Stimulated activated CD4-positive, alpha-beta T cell treated with anti-CD3 and anti-CD28 coated beads, Interleukin-4, amount 100 ng/mL, for 24 hours (primary cell): ENCODE measurements at regions not wholly inside any gene's neighbourhood (a gene's known extent, or its start where the extent isn't known, plus 50 kb on each side); places are given as distances from the start of the nearest gene placed in this dataset.

Source experiments
- DNase-seq: peaks from one replicate; pipeline ENCODE4 v3.0.0-alpha.2; 2020

DNA sequence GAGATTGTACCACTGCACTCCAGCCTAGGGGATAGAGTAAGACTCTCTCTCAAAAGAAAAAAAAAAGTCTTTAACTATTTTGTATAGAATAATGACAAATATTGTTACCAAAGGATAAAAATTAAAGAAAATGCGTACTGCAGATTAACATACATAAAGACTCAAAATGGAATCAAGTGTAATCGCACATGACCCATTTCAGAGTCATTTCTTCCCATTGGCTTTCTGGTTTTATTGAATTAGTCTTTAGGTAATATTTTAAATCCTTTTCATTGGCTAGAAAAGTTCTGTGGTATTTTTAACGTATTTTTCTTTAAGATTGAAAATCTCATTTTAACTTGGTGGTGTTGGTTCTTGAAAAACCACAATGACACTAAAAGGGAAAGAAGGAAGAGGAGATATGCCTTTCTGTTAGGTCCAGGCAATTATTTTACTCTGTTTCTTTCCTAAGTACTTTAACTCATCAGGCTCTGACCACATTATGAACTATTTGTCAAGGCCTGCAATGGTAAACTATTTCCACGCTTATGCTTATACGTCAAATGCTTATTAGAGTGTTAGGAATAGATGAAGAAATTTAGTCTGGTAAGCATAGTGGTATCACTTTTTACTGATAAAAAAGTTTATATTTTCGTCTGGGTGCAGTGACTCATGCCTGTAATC is 52.3 kb downstream of the PLEKHG1 start:
- DNase-seq: no peak

DNA sequence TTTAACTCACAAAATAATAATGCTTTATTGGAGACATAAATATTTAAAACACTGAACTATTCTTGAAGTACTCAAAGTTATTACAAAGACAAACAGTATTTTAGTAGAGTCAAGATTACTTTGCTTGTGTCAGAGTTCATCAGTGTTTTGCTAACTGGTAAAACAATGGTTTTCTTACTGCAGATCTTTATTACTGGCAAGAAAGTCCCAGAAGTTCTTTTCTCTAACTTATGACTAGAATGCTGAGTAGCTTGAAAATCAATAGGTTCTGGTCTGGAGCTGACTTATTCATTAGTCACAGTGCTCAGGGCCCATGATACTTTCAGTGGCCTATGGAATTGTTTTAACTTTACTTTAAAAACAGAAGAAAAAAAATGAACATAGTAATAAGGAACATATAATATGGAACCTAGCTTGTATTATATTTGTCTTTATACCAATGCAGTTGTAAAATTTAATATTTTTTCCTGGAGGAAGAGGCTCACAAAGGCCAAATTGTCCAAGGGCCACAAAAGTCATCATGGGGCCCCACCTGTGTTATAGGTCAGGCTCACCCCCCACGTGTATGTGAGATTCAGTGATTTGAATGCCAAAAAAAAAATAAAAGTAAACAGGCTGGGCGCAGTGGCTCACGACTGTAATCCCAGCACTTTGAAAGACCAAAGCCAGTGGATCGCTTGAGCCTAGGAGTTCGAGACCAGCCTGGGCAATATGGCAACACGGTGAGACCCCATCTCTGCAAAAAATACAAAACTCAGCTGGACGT is 53.3 kb downstream of the PLEKHG1 start:
- DNase-seq: no peak

DNA sequence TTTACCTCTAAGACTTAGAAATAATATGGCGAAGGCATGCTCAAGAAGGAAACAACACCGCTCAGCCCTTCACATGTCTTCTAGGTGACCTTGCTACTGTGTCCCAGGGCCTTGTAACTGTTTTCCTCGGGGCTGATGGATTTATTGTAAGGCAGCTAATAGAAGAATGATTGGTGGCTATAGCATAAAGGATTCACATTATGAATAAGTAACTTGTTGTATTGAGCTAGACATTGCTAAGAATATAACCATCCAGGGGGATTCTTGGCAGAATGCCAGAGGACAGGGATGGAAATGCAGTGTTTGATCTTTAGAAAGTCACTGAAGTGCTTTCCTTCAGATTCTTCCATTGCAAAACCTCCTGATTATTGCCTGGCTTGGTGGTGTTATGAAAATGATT is 54.9 kb downstream of the PLEKHG1 start:
- DNase-seq: no peak

- no peak for DNase-seq
Observed at GRCh38 chr6:150656156-150656555, 56.5 kb downstream of the PLEKHG1 start.

- DNase-seq: no peak
Observed at GRCh38 chr6:150658421-150658820, 58.7 kb downstream of the PLEKHG1 start.

- no peak for DNase-seq
Observed at GRCh38 chr6:150659046-150659763, 59.5 kb downstream of the PLEKHG1 start.

GRCh38 chr6:150661216-150662007 is 61.7 kb downstream of the PLEKHG1 start:
- DNase-seq: no peak

- DNase-seq: no peak
Observed at GRCh38 chr6:150662814-150663213, 63.1 kb downstream of the PLEKHG1 start.

GRCh38 chr6:150664091-150664490 is 64.4 kb downstream of the PLEKHG1 start:
- DNase-seq: no peak

DNA sequence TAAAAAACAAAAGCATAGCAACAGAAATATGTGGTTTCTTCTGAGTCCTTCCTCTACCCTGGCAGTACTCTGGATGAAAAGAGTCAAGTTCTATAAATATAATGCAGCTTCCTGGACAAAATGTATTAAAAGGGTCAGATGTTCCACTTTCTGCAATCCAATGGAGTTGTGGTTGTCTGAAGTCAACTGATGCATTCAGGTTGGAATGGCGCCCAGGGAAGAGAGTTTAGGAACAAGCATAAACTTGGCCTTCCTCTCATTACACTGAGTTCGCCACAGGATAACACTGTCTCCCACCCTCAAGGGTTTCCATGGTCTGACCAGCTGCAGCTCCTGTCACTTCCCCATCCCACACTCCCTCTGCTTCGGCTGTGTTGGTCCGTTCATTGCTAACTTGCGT is 66.4 kb downstream of the PLEKHG1 start:
- no peak for DNase-seq

DNA sequence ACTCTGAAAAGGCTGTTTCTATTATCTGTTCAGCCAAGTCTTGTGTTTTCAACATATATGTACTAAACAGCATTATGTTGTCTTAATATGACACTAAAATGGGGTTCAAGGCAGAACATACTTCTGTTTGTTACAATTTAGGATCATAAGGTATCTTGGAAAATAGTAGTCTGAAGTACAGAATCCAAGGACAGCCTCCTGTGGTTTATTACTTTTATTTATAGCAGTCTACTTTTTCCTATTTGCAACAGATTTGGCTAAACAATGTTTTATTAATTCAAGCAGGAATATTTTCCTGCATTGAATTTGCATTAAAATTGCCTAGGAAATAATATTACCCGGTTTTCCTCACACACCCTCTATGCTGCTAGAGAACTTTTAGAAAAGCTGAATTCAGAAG is 67.7 kb downstream of the PLEKHG1 start:
- DNase-seq: no peak

- no peak for DNase-seq
Observed at GRCh38 chr6:150667977-150668716, 68.5 kb downstream of the PLEKHG1 start.

DNA sequence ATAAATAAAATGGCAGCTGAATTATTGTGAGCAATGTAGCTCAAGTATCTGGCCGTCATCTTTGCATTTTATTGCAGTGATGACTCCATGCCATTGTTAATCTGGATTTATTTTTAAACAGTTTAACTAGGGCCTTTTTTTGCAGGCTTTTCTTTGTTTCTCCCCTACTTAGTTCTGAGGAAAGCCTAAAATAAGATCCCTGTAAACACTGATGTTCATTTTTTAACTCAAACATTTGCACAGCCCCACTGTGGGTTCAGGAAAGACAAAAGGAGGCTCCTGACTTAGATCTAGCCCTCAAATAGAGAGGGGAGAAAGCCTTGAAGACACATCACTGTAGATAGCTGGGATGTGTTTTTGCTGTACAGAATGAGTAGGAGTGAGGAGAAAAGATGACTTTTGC is 69.2 kb downstream of the PLEKHG1 start:
- no peak for DNase-seq

DNA sequence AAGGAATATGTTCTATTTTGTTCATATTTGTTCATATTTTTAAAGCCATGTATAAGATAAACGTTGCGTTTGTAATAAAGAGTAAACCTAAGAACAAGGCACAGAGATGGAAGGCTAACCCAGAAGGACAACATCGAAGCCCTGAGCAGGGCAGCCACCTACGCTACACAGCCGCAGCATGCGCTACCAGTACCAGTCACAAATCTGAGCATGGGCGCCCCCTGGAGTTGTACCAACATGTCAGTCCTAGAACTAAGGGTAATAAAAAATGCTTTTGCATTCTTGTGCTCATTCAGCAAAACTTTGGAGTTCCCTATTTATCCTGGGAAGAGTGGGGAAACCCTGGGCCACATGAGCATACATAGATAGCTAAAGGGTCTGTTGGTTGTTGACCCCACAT is 70.6 kb downstream of the PLEKHG1 start:
- DNase-seq: no peak

DNA sequence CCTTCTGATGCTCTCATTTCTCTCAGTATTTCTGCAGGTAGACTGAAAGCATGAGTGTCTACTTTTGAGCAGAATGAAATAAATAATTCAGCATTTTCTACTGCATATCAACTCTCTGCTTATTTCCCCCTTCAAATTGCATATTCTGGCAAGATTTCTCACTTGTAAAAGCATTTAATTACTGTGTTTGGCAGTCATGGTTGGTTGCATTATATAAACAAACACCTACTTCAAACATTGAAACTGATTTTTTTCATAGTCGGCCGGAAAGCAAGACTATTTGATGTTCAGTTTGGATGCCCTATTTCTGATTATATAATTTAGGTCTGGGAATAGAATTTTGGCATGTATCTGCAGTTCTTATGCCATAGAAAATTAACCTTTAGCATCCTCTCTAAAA is 73.1 kb downstream of the PLEKHG1 start:
- no peak for DNase-seq

DNA sequence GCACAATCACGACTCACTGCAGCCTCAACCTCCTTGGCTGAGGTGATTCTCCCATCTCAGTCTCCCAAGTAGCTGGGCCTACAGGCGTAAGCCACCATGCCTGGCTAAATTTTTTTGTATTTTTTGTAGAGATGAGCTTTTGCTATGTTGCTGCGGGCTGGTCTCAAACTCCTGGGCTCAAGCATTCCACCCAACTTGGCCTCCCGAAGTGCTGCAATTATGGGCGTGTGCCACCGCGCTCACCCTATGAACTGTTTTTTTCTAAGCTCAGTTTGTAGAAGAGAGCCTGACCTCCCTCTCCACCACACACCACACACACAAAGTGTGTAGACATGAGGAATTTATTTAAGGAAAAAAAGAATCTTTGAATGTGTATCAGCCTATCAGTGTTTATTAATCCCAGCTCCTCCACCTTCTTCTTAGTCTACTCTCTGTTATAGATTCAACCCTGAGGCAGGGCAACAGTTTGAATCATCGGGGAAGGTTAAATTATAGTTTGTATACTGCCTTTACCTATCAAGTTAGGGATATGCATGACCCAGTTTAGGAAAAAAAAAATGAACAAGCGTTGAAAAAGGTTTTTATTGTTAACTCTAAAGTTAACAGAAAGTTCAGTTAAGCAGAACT is 74.1 kb downstream of the PLEKHG1 start:
- no peak for DNase-seq

DNA sequence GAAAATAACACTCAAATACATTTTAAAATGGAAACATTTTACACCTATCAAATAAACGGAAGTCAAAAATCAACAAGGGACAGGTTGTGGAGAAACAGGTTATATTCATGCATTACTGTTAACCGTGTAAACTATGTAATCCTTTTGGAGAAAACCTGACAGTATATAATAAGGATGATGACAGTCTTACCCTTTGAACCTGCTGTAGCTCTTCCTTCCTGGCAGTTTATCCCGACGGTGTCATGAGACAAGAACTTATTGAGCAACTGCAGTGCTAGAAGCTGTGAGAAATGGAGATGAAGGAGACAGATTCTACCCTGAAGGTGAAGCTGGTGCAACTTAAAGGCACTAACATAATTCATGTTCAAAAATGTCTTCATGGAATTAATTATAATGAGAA is 76.7 kb downstream of the PLEKHG1 start:
- DNase-seq: no peak

DNA sequence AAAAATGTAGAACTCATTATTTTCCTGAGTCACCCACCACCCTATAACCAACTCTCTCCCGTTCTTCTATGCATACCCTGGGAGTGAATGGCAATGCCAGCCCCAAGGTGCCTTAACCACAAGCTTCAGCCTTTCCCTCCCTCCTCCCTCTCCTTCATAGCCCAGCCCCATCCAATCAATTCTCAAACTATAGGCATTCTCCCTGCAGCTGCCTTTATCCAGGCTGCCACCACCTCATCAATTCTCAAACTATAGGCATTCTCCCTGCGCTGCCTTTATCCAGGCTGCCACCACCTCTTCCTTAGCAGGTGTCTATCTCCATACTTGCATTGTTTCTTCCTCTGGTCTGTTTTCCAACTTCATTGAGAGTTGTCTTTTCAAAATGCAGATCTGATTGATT is 77.1 kb downstream of the PLEKHG1 start:
- no peak for DNase-seq

DNA sequence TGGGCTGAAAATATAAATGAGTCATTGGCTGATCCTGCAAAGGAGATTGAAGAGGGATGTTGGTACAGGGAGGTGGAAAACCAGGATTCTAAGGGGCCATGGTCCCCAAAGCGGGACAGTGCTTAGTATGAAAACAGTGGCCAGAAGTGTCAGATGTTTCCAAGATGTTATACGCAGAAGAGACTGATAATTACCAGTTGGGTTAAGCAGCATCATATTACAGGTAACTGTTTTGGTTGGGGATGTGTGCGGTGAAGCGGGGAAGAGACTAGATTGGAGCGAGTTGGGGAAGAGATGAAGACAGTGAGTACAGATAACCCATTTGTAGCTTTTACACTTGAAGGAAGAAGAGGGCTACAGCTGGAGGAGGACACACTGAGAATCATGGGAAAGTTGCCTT is 80.8 kb downstream of the PLEKHG1 start:
- no peak for DNase-seq

- DNase-seq: no peak
Observed at GRCh38 chr6:150681578-150682395, 82.1 kb downstream of the PLEKHG1 start.

- no peak for DNase-seq
Observed at GRCh38 chr6:150683320-150683719, 83.6 kb downstream of the PLEKHG1 start.
